K562 (cell line): ENCODE measurements at regions not wholly inside any gene's neighbourhood (a gene's known extent, or its start where the extent isn't known, plus 50 kb on each side); places are given as distances from the start of the nearest gene placed in this dataset.

ENCODE experiments used
- MCM7 ChIP-seq, 2 experiments: fragments of 450-650 bp; IDR thresholded peaks; 2 replicates each; pipeline ENCODE4 v1.6.1; 2016 to 2018
- YY1 ChIP-seq, 3 experiments: IDR thresholded peaks; 2 replicates each; pipeline ENCODE4 v1.6.1; 2011; ENCODE audit warnings: low read length in 2 of 3, mild to moderate bottlenecking in 2 of 3, moderate library complexity in 2 of 3, borderline replicate concordance in 1 of 3, control low read depth in 1 of 3, low read depth in 1 of 3; ENCODE audit not compliant: insufficient read depth in 3 of 3, insufficient replicate concordance in 2 of 3, control insufficient read depth in 1 of 3, insufficient read length in 1 of 3; ENCODE audit errors: extremely low read depth in 1 of 3
- TF ChIP-seq, protein P1 (sequence below): fragments of 450-650 bp; IDR thresholded peaks from 2 replicates; pipeline ENCODE4 v1.6.1; 2016; ENCODE audit warnings: mild to moderate bottlenecking, moderate library complexity

DNA sequence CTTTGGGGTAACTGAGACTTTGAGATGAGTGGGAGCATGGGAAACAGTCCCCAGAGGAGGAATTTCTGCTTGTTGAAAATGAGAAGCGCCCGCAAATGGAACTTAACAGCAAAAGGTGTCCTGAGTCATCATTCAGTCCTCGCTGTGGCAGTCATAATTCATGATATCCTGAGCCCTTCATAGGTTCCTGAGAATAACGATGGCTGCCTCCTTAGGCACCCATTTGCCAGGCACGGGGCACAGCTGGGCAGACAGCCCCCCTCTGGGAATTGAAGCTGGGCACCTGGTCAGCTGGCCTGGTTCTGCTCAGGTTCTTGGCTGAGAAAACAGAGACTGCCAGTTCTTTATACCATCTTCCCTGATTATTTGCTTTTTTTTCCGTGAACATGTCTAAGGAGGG is 69.8 kb upstream of the EGFLAM start (continued):
- TF ChIP-seq, protein P1, sequence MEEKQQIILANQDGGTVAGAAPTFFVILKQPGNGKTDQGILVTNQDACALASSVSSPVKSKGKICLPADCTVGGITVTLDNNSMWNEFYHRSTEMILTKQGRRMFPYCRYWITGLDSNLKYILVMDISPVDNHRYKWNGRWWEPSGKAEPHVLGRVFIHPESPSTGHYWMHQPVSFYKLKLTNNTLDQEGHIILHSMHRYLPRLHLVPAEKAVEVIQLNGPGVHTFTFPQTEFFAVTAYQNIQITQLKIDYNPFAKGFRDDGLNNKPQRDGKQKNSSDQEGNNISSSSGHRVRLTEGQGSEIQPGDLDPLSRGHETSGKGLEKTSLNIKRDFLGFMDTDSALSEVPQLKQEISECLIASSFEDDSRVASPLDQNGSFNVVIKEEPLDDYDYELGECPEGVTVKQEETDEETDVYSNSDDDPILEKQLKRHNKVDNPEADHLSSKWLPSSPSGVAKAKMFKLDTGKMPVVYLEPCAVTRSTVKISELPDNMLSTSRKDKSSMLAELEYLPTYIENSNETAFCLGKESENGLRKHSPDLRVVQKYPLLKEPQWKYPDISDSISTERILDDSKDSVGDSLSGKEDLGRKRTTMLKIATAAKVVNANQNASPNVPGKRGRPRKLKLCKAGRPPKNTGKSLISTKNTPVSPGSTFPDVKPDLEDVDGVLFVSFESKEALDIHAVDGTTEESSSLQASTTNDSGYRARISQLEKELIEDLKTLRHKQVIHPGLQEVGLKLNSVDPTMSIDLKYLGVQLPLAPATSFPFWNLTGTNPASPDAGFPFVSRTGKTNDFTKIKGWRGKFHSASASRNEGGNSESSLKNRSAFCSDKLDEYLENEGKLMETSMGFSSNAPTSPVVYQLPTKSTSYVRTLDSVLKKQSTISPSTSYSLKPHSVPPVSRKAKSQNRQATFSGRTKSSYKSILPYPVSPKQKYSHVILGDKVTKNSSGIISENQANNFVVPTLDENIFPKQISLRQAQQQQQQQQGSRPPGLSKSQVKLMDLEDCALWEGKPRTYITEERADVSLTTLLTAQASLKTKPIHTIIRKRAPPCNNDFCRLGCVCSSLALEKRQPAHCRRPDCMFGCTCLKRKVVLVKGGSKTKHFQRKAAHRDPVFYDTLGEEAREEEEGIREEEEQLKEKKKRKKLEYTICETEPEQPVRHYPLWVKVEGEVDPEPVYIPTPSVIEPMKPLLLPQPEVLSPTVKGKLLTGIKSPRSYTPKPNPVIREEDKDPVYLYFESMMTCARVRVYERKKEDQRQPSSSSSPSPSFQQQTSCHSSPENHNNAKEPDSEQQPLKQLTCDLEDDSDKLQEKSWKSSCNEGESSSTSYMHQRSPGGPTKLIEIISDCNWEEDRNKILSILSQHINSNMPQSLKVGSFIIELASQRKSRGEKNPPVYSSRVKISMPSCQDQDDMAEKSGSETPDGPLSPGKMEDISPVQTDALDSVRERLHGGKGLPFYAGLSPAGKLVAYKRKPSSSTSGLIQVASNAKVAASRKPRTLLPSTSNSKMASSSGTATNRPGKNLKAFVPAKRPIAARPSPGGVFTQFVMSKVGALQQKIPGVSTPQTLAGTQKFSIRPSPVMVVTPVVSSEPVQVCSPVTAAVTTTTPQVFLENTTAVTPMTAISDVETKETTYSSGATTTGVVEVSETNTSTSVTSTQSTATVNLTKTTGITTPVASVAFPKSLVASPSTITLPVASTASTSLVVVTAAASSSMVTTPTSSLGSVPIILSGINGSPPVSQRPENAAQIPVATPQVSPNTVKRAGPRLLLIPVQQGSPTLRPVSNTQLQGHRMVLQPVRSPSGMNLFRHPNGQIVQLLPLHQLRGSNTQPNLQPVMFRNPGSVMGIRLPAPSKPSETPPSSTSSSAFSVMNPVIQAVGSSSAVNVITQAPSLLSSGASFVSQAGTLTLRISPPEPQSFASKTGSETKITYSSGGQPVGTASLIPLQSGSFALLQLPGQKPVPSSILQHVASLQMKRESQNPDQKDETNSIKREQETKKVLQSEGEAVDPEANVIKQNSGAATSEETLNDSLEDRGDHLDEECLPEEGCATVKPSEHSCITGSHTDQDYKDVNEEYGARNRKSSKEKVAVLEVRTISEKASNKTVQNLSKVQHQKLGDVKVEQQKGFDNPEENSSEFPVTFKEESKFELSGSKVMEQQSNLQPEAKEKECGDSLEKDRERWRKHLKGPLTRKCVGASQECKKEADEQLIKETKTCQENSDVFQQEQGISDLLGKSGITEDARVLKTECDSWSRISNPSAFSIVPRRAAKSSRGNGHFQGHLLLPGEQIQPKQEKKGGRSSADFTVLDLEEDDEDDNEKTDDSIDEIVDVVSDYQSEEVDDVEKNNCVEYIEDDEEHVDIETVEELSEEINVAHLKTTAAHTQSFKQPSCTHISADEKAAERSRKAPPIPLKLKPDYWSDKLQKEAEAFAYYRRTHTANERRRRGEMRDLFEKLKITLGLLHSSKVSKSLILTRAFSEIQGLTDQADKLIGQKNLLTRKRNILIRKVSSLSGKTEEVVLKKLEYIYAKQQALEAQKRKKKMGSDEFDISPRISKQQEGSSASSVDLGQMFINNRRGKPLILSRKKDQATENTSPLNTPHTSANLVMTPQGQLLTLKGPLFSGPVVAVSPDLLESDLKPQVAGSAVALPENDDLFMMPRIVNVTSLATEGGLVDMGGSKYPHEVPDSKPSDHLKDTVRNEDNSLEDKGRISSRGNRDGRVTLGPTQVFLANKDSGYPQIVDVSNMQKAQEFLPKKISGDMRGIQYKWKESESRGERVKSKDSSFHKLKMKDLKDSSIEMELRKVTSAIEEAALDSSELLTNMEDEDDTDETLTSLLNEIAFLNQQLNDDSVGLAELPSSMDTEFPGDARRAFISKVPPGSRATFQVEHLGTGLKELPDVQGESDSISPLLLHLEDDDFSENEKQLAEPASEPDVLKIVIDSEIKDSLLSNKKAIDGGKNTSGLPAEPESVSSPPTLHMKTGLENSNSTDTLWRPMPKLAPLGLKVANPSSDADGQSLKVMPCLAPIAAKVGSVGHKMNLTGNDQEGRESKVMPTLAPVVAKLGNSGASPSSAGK = no peak
- TF ChIP-seq MCM7 (IDR thresholded peaks at IDR 0.05) (no peak), YY1 (IDR thresholded peaks at IDR 0.05; ENCODE audit: borderline replicate concordance in 1 of 3, control insufficient read depth in 1 of 3, extremely low read depth in 1 of 3, insufficient read depth in 3 of 3, insufficient read length in 1 of 3, insufficient replicate concordance in 2 of 3, low read depth in 1 of 3, low read length in 2 of 3) (no peak)
